Uterus (tissue), 2 donors: ENCODE measurements at regions not wholly inside any gene's neighbourhood (a gene's known extent, or its start where the extent isn't known, plus 50 kb on each side); places are given as distances from the start of the nearest gene placed in this dataset.

Experiments used
- CTCF ChIP-seq, 4 experiments: fragments of 200-600 bp in 2 of 4; fragments of 450-650 bp in 2 of 4; sonication (generic) in 2 of 4; IDR thresholded peaks; one replicate each; pipeline ENCODE4 v1.5.1; 2016 to 2019; ENCODE audit warnings: antibody characterized with exemption in 4 of 4, mild to moderate bottlenecking in 2 of 4, moderate library complexity in 1 of 4
- POLR2A ChIP-seq, 2 donors: fragments of 450-650 bp; IDR thresholded peaks; one replicate each; pipeline ENCODE4 v1.6.1; 2016; ENCODE audit warnings: antibody characterized with exemption in 2 of 2, mild to moderate bottlenecking in 1 of 2, moderate library complexity in 1 of 2

- no peak for TF ChIP-seq POLR2A (IDR thresholded peaks at IDR 0.05)
- TF ChIP-seq CTCF (IDR thresholded peaks at IDR 0.05), result no peak
These were observed 59.9 kb upstream of the LRPPRC start for GRCh38 chr2:44055664-44056063.
